ENCODE measurements at regions not wholly inside any gene's neighbourhood (a gene's known extent, or its start where the extent isn't known, plus 50 kb on each side); places are given as distances from the start of the nearest gene placed in this dataset.
"Not testable (repeated sequence)": the region's sequence is repeated elsewhere in the genome, so short reads cannot be mapped to it uniquely, and the experiment has no call there.

GRCh38 chr6:131471331-131471730 lies 101.7 kb upstream of the ARG1 start:
- DNase-seq = no peak
- Histone ChIP-seq H4K20me1 (ENCODE audit: control insufficient read depth, insufficient read depth, low read length, poor library complexity, severe bottlenecking) (no peaks in the 10 kb centered on the region), H2AFZ (ENCODE audit: insufficient read depth, low read depth, low read length, poor library complexity, severe bottlenecking) (no peak overlapping the region), H3K27ac (ENCODE audit: low read length in 2 of 2) (no peak overlapping the region), H3K9me3 (ENCODE audit: control extremely low read depth in 1 of 3, control insufficient read depth in 2 of 3, insufficient read depth in 1 of 3, low read length in 2 of 3) (peaks cover 0 to 5% (median 1%) of the 10 kb centered on the region in 3 donors), H3K4me3 (ENCODE audit: control extremely low read depth in 1 of 5, extremely low read depth in 1 of 5, insufficient read depth in 1 of 5, low read depth in 2 of 5, low read length in 4 of 5) (no peak overlapping the region), H3K9ac (ENCODE audit: low read length) (no peak overlapping the region), H3K36me3 (replicated peaks in 1 of 2; ENCODE audit: control extremely low read depth in 1 of 2, control insufficient read depth in 1 of 2, extremely low read depth in 1 of 2, insufficient read depth in 2 of 2, low read length in 1 of 2) (no peaks in the 10 kb centered on the region), H3K27me3 (replicated peaks in 1 of 4; ENCODE audit: control extremely low read depth in 1 of 4, control insufficient read depth in 3 of 4, insufficient read depth in 4 of 4, low read length in 3 of 4) (no peaks in the 10 kb centered on the region), H3K4me1 (ENCODE audit: control insufficient read depth in 2 of 2, insufficient read depth in 2 of 2, low read length in 2 of 2) (no peaks in the 10 kb centered on the region), H3K79me2 (ENCODE audit: control insufficient read depth, insufficient read depth, low read length) (no peaks in the 10 kb centered on the region), H3K4me2 (replicated peaks; ENCODE audit: low read depth, low read length, poor library complexity, severe bottlenecking) (no peak overlapping the region)
- Mint-ChIP-seq H3K27ac (no peak overlapping the region), H3K4me3 (no peak overlapping the region), H3K27me3 (peaks cover 3% of the 10 kb centered on the region), H3K4me1 (no peaks in the 10 kb centered on the region), H3K9me3 (ENCODE audit: insufficient read depth) (peaks cover 2% of the 10 kb centered on the region)
- intact Hi-C loops (cut with micrococcal nuclease) = no loop called here
- no CpG with 5 or more reads among the region's 3 CpGs for WGBS (ENCODE audit: insufficient coverage)
- TF ChIP-seq, protein P1, sequence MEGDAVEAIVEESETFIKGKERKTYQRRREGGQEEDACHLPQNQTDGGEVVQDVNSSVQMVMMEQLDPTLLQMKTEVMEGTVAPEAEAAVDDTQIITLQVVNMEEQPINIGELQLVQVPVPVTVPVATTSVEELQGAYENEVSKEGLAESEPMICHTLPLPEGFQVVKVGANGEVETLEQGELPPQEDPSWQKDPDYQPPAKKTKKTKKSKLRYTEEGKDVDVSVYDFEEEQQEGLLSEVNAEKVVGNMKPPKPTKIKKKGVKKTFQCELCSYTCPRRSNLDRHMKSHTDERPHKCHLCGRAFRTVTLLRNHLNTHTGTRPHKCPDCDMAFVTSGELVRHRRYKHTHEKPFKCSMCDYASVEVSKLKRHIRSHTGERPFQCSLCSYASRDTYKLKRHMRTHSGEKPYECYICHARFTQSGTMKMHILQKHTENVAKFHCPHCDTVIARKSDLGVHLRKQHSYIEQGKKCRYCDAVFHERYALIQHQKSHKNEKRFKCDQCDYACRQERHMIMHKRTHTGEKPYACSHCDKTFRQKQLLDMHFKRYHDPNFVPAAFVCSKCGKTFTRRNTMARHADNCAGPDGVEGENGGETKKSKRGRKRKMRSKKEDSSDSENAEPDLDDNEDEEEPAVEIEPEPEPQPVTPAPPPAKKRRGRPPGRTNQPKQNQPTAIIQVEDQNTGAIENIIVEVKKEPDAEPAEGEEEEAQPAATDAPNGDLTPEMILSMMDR (IDR thresholded peaks at IDR 0.05) = no peak
- TF ChIP-seq EZH2 (IDR thresholded peaks at IDR 0.05; ENCODE audit: borderline replicate concordance, insufficient read depth, low read depth, low read length, poor library complexity, severe bottlenecking) = no peak
- ChIA-PET POLR2A (no interaction called here), CTCF (no interaction called here)
- ATAC-seq (ENCODE audit: low read depth) = no peak

- H3K9ac ChIP-seq (ENCODE audit: low read length); H3K4me2 ChIP-seq (replicated peaks; ENCODE audit: low read depth, low read length, poor library complexity, severe bottlenecking); H3K4me3 Mint-ChIP-seq; CTCF ChIA-PET; H3K9me3 ChIP-seq (ENCODE audit: control extremely low read depth in 1 of 3, control insufficient read depth in 2 of 3, insufficient read depth in 1 of 3, low read length in 2 of 3); H2AFZ ChIP-seq (ENCODE audit: insufficient read depth, low read depth, low read length, poor library complexity, severe bottlenecking); H3K27me3 Mint-ChIP-seq; H3K79me2 ChIP-seq (ENCODE audit: control insufficient read depth, insufficient read depth, low read length); H3K9me3 Mint-ChIP-seq (ENCODE audit: insufficient read depth); H3K4me3 ChIP-seq (ENCODE audit: control extremely low read depth in 1 of 5, extremely low read depth in 1 of 5, insufficient read depth in 1 of 5, low read depth in 2 of 5, low read length in 4 of 5); DNase-seq; H3K27me3 ChIP-seq (replicated peaks in 1 of 4; ENCODE audit: control extremely low read depth in 1 of 4, control insufficient read depth in 3 of 4, insufficient read depth in 4 of 4, low read length in 3 of 4); POLR2A ChIA-PET; H4K20me1 ChIP-seq (ENCODE audit: control insufficient read depth, insufficient read depth, low read length, poor library complexity, severe bottlenecking); ATAC-seq (ENCODE audit: low read depth); H3K27ac ChIP-seq (ENCODE audit: low read length in 2 of 2); intact Hi-C loops (cut with micrococcal nuclease); H3K4me1 ChIP-seq (ENCODE audit: control insufficient read depth in 2 of 2, insufficient read depth in 2 of 2, low read length in 2 of 2); H3K36me3 ChIP-seq (replicated peaks in 1 of 2; ENCODE audit: control extremely low read depth in 1 of 2, control insufficient read depth in 1 of 2, extremely low read depth in 1 of 2, insufficient read depth in 2 of 2, low read length in 1 of 2); H3K4me1 Mint-ChIP-seq; H3K27ac Mint-ChIP-seq: not testable (repeated sequence)
Measured at GRCh38 chr6:131473303-131473702, 99.7 kb upstream of the ARG1 start.

Measured in B cell (primary cell).